DMS153 (cell line): ENCODE measurements at regions not wholly inside any gene's neighbourhood (a gene's known extent, or its start where the extent isn't known, plus 50 kb on each side); places are given as distances from the start of the nearest gene placed in this dataset.
"Not testable (repeated sequence)": the region's sequence is repeated elsewhere in the genome, so short reads cannot be mapped to it uniquely, and the experiment has no call there.

Experiments used
- DNase-seq: peaks from one replicate; lab custom pipeline; 2025; lab: John Stamatoyannopoulos, UW

DNA sequence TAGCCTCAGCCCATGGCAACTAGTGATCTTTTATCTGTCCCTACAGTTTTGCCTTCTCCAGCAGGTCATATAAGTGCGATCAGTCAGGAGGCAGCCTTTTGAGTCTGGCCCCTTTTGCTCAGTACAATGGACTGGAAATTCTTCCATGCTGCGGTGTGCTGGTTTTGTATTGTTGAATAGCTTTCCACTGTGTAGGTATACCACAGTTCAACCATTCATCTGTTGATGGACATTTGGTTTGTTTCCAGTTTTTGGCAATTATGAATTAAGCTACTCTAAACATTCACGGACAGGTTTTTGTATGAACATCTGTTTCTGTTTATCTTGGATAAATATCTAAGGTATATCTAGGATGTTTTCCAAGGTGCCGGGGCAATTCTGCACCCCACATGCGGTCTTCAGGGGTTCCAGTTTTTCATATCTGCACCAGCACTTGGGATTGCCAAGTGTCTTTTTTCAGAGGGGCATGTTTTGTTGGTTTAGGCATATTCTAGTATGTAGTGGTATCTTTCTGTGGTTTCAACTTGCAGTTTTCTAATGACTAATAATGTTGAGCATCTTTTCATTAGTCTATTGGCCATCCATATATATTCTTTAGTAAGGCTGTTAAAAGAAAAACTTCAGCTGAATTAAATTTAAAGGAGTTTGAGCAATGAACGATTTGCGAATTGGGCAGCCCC is 141.0 kb downstream of the TFAP2C start:
- DNase-seq = no peak

GRCh38 chr20:56773749-56774148 is 144.6 kb downstream of the TFAP2C start:
- no peak for DNase-seq

DNA sequence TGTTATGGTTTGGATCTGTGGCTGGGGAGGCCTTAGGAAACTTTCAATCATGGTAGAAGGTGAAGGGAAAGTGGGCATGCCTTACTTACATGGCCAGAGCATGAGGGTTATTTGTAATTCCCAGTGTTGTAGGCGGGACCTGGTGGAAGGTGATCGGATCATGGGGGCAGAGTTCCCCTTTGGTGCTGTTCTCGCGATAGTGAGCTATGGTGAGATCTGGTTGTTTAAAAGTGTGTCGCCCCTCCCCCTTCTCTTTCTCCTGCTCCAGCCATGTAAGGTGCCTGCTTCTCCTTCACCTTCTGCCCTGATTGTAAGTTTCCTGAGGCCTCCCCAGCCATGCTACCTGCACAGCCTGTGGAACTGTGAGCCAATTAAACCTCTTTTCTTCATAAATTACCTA is 145.8 kb downstream of the TFAP2C start:
- no peak for DNase-seq

GRCh38 chr20:56776345-56776744 is 147.2 kb downstream of the TFAP2C start:
- DNase-seq = no peak

DNA sequence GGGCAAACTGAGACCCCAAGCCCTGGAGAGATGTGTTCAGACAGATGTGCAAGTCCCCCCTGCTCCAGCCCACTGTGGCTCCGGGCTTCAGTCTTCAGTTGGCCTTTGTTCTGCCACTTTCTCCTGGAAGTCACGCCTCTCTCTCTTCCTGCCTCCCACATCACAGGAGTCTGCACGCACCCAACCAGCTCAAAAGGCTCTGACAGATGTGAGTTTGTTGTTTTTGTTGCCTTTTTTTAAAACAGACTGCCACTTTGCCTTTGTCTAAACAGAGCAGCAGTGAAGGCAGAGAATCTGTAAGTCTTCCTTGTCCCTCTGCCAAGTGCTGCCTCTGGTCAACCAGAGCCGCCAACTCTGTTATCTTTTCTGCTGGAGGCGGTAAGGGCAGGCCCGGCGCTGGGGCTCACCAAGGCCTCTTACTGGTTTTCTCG is 149.7 kb downstream of the TFAP2C start:
- peak; percentile 49 for DNase-seq

DNA sequence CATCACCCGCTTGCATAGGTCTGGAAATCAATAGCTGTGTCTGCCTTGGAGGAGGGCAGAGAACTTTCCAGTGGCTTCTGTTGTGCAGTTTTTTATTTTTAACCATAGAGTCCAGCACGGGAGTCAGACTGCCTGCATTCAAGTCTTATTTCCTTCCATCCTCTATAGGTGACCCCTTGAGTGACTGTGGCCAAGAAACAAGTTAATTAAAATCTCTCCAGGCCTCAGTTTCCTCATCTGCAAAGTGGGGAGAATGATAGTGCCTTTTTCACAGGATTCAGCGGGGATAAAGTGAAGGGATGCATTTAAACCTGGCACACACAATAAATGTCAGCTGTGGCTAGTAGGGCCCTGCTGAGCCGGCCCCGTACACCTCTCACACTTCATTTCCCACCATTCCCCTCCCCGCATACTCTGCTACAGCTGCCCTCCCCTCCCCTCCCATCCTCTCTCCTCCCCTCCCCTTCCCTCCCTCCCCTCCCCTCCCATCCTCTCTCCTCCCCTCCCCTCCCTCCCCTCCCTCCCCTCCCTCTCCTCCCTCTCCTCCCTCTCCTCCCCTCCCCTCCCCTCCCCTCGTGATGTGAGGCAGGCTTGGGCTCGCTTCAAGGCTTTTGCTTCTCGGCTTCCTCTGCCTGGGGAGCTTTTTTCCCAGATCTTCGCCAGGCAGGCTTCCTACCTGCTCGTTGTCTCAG is 150.5 kb downstream of the TFAP2C start:
- no peak for DNase-seq

DNA sequence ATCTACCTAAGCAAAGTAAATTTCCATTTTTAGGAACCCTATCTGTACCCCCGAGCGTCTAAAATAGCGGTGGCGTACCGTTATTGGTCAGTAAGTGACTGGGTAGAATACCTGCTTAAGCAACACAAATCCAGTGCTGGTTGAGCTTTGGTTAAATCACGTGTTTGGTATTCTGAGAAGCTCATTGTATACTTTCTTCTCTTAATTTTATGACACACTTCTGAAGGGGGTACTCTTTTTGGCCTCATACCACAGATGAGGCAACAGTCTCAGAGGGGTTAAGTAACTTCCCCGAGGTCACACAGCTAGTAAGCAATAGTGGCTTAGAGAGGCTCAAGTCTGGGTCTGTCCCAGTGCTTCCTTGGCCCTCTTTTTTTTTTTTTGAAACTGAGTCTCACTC is 151.2 kb downstream of the TFAP2C start:
- DNase-seq = no peak

GRCh38 chr20:56781108-56781739 is 152.1 kb downstream of the TFAP2C start:
- no peak for DNase-seq

- not testable (repeated sequence) for DNase-seq
Measured at GRCh38 chr20:56781987-56782560, 153.0 kb downstream of the TFAP2C start.

DNA sequence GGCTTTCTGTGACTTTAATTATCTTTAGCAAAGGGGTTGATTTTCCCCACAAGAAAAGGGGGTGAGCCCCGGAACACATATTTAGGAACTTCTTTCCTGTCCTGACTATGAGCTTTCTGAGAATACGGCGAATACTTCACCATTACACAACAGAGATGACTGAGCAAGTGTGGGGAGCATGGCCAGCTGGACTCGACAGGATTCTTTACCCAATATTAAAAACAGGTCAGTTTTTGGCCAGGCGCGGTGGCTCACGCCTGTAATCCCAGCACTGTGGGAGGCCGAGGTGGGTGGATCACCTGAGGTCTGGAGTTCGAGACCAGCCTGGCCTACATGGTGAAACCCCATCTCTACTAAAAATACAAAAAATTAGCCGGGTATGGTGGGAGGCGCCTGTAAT is 153.7 kb downstream of the TFAP2C start:
- DNase-seq = not testable (repeated sequence)

DNA sequence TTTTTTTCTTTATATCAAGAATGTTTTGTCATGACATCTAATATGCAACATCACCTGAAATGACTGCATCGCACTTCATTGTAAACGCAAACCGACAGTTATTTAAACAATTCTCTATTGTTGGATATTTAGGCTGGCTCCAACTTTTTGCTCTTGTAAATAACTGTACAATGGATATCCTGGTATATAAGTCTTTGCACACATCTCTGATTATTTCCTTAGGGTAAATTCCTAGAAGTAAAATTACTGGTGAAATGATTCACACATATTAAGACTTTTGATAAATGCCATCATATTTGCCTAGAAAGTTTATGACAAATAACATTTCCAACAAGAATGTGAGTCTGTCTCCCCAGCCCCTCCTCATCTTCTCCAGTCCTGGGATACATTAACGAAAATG is 154.7 kb downstream of the TFAP2C start:
- DNase-seq = no peak

GRCh38 chr20:56786503-56786902 is 157.4 kb downstream of the TFAP2C start:
- no peak for DNase-seq

DNA sequence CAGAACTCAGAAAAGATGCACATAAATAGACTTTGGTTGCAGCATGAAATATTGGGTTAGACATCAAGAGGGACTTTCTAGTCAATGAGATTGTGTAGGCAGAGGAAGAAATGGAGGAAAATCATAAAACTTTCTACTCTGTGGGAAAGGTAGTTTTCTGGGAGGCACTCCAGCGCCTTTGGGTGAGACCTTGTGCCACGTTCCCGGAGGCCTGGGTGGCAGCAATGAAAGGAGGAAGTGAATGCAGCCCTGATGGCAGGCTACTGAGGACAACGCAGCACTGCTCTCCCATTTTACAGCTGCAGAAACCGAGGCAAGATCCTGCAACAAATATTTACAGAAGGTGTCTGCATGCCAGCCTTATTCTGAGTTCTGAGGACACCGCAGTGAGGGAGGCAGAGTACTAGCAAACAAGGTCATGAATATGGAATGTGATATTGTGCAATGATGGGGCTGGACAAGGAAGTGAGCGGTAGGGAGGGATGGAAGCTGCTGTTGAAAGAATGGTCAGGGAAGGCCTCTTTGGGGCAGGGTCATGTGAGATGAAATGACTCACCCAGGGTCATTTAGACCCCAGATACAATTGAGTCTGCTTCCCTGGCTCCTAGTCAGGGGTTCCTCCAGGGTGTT is 159.1 kb downstream of the TFAP2C start:
- no peak for DNase-seq

GRCh38 chr20:56788671-56789610 is 159.8 kb downstream of the TFAP2C start:
- no peak for DNase-seq

DNA sequence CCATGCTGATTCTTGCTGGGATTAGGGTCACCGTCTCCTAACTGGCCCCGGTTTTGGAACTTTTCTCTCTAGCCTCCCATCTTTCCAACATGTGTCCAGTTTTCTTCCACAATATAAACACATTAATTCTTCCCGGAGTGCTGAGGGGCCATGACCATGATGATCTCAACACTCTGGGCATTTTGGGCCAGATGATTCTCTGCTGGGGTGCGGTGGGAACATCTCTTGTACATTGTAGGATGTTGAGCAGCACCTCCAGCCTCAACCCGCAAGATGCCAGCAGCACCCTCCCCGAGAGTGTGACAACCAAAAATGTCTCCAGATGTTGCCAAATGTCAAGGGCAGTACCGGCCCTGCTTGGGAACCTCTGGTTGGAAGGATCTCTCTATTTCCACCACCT is 164.8 kb downstream of the TFAP2C start:
- no peak for DNase-seq

DNA sequence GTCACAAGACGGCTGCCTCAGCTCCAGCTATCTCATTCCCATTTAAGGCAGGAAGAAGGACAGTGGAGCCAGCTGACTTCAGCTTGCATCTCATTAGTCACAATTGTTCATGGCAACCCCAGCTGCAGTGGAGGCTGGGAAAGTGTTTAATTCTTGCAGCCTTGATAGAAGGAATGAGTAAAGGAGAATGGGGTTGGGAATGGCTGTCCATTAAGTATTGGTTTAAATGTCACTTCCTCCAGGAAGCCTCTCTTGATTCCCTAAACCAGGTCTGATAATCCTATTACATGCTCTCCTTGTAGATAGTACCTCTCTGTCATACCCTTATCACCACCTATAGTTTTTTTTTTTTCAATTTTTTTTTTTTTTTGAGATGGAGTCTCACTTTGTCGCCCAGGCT is 166.4 kb downstream of the TFAP2C start:
- no peak for DNase-seq

DNA sequence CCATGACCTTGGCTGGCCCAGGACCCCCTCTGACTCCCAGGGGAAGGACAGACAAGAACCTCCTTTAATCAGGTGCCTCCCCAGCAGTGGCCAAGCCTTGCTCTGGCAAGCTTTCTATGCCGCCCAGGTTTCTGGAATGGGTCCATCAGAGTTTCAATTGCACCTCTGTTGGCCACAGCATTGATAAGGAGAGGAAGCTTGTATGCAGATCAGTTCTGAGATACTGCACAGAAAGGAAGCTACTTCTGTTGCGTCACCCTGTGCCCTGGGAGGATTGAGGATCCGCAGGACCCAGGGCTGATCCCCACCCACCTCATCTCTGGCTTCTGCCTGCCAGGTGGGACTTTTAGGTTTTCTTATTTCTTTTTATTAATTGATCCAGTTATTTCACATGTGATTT is 167.2 kb downstream of the TFAP2C start:
- DNase-seq = no peak

- DNase-seq = no peak
Measured at GRCh38 chr20:56797023-56797422, 167.9 kb downstream of the TFAP2C start.

DNA sequence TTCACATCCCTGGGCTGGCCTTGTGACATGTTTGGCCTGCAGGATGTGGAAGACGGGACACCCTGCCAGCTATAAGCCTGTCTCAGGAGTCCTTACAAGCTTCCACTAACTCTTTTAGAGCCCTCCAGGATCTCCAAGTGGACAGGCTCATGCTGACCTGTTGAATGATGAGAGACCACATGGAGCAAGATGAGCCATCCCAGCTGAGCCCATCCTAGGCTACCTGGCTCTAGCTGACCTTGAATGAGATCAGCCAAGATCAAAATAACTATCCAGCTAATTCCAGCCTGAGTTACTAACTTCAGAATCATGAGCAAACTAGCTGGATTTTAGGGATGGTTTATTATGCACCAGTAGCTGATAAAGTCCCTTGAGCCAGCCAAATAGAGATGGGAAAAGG is 169.5 kb downstream of the TFAP2C start:
- no peak for DNase-seq

GRCh38 chr20:56799187-56799586 is 170.1 kb downstream of the TFAP2C start:
- no peak for DNase-seq

GRCh38 chr20:56800088-56800487 is 171.0 kb downstream of the TFAP2C start:
- no peak for DNase-seq
